GM23338 (cell line): ENCODE measurements at regions not wholly inside any gene's neighbourhood (a gene's known extent, or its start where the extent isn't known, plus 50 kb on each side); places are given as distances from the start of the nearest gene placed in this dataset.

Source experiments
- CTCF ChIP-seq, 2 experiments: fragments of 200-600 bp in 1 of 2; sonication (generic) in 1 of 2; conservative IDR thresholded peaks; 2 replicates each; pipeline versions ENCODE4 v1.5.1 to v1.6.1; 2016 to 2017; ENCODE audit warnings: antibody characterized with exemption in 2 of 2, low read depth in 2 of 2, mild to moderate bottlenecking in 2 of 2, moderate library complexity in 1 of 2
- EZH2 ChIP-seq: fragments of 200-600 bp; sonication (generic); IDR thresholded peaks from one replicate; pipeline ENCODE4 v1.8.0; 2017; ENCODE audit warnings: antibody characterized with exemption, mild to moderate bottlenecking, low read depth; ENCODE audit not compliant: unreplicated experiment
- EZH2phosphoT487 ChIP-seq: fragments of 200-600 bp; sonication (generic); IDR thresholded peaks from one replicate; pipeline ENCODE4 v1.8.1; 2018; ENCODE audit warnings: antibody characterized with exemption; ENCODE audit not compliant: unreplicated experiment
- POLR2AphosphoS5 ChIP-seq: IDR thresholded peaks from 2 replicates; pipeline ENCODE4 v1.6.1; 2016; ENCODE audit warnings: antibody characterized with exemption, low read depth
- REST ChIP-seq: IDR thresholded peaks from one replicate; pipeline ENCODE4 v1.6.1; 2018; ENCODE audit warnings: antibody characterized with exemption; ENCODE audit not compliant: unreplicated experiment
- ZNF114 ChIP-seq: fragments of 250-450 bp; sonication (Bioruptor Pico); IDR thresholded peaks from 2 replicates; pipeline ENCODE4 v1.5.0; 2020; ENCODE audit warnings: mild to moderate bottlenecking, moderate library complexity

GRCh38 chr13:47250146-47250545 is 353.3 kb upstream of the HTR2A start:
- no peak for TF ChIP-seq CTCF (conservative IDR thresholded peaks at IDR 0.05; ENCODE audit: low read depth in 2 of 2)
- TF ChIP-seq POLR2AphosphoS5, result no peak
- TF ChIP-seq EZH2, result no peak
- TF ChIP-seq EZH2phosphoT487, result no peak
- TF ChIP-seq ZNF114 (CRISPR knock-in tag), result no peak
- TF ChIP-seq REST, result no peak
